D341Med (cell line): ENCODE measurements at regions not wholly inside any gene's neighbourhood (a gene's known extent, or its start where the extent isn't known, plus 50 kb on each side); places are given as distances from the start of the nearest gene placed in this dataset.

ENCODE experiments used
- DNase-seq: peaks from one replicate; pipeline ENCODE4 v3.0.0; 2012; ENCODE audit warnings: low spot score

DNA sequence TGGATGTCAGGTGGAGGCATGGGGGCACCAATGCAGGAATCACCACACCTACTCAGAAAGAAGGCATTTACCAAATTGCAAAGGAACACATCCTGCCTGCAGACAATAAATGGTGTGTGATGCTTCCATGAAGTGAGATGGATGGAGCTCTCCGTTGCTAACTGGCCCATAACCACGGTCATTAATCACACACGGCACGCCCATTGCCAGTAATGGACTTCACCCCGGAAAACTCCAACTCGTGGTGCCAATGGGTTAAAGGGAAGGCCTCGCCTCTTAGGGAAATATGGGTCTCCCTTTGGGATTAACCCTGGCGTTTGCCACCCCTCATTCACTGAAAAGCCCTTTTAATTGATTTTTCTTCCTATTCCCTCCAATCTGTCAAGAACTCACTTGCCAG is 443.1 kb upstream of the DAB1 start:
- DNase-seq: no peak

DNA sequence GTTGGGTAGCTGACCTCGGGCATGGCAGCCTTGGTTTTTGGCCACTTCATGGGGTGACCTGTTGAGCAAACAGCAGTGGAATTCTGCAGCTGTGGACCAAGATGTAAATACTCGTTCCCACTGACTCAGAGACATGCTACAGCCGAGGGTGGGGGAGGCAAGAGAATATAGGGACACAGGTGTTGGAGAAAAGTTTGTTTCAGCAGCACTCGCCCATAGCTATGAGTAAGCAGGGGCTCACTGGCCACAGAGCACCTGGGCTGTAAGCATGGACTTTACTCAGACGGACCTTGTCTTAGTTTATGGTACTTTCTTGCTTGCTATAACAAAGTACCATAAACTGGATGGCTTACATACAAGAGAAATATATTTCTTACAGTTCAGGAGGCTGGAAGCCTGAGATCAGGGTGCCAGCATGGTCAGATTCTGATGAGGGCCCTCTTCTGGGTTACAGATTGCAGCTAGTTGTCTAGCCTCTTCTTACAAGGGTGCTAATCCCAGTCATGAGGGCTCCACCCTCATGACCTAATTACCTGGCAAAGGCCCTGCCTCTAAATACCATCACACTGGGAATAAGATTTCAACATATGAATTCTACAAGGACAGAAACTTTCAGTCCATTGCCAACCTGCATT is 437.2 kb upstream of the DAB1 start:
- no peak for DNase-seq

- no peak for DNase-seq
Observed at GRCh38 chr1:57860325-57860724, 436.5 kb upstream of the DAB1 start.

- no peak for DNase-seq
Observed at GRCh38 chr1:57858740-57859139, 434.9 kb upstream of the DAB1 start.

- DNase-seq: no peak
Observed at GRCh38 chr1:57857809-57858208, 433.9 kb upstream of the DAB1 start.

GRCh38 chr1:57854436-57854835 is 430.6 kb upstream of the DAB1 start:
- no peak for DNase-seq

GRCh38 chr1:57850176-57850940 is 426.5 kb upstream of the DAB1 start:
- no peak for DNase-seq

DNA sequence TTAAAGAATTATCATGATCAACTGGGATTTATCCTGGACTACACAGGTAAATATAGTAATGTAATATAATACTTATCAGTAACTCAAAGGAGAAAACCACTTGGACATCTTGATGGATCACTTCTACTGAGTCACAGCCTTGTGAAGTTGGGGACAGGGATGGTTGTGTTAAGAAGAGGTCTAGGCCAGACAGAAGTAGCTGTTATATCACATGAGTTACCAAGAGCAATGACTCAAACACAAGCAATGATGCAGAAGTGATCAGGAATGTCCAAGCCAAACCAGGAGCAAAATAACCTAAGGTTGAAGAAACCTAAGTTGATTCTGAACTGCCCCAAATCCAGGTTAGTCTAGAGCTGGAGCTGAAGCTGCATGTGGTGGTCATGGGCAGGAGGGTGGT is 424.5 kb upstream of the DAB1 start:
- no peak for DNase-seq

DNA sequence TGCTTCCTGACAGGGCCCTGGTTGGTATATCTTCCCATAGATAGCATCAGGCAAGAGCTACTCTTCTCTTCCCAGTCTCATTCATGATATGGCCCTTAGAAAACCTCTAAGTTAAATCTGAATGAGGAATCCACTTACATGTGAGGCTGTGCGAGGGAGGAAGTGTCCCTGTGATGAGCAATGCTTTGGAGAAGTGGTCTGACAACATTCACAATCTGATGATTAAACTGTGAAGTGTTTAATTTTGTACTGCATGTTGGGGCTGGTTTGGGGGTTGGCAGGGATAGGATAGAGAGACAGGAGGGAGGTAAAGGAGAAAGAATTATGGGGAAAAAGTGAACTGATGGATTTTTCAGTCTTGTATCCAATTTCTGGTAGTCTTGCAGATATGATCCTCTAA is 421.2 kb upstream of the DAB1 start:
- DNase-seq: no peak

DNA sequence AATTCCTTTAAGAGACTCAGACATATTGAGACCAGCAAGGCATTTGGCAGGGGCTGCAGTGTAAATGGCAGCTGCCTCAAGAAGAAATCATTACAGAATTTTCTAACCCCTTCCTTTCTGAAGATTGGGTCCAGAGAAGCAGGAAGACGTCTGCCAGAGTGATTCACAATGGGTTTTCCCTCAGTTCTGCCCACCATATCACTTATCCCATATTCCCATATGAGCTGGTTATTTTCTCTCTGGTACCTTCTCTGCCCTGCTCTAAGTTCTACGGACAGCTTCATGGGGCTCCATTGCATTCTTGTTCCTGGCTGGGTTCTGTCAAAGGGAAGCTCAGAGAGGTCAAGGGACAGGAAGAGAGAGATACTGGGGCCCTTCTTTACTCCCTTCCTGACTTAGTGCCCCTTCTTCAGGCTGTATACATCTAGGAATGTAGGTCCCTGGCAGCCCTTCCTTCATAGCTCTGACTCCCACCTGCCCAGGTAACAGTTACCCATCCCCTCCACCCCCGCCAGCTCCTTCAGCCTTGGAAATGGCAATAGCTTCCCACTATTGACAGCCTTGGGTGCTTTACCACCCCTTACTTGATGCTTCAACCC is 420.6 kb upstream of the DAB1 start:
- DNase-seq: no peak

GRCh38 chr1:57843760-57844159 is 419.9 kb upstream of the DAB1 start:
- no peak for DNase-seq

DNA sequence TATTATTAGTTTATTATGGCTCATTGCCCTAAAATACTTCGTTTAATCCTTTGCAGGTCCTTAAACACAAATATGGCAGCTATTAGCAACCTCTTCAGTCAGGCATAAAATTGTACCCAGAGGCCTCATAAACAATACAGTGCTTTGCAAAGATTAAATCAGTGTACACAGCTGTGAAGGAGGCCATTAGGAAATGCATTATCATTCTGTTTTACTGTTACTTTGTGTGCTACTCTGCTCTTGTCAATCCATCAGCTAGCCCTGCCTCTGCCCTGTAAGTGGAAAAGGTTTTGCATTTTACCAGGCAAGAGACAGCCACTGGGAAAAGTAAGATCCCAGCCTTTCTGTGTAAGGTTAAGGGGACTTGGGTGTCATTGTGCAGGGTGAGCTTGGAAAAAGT is 415.7 kb upstream of the DAB1 start:
- DNase-seq: no peak

GRCh38 chr1:57839067-57839466 is 415.2 kb upstream of the DAB1 start:
- DNase-seq: no peak

GRCh38 chr1:57835620-57836019 is 411.8 kb upstream of the DAB1 start:
- no peak for DNase-seq

DNA sequence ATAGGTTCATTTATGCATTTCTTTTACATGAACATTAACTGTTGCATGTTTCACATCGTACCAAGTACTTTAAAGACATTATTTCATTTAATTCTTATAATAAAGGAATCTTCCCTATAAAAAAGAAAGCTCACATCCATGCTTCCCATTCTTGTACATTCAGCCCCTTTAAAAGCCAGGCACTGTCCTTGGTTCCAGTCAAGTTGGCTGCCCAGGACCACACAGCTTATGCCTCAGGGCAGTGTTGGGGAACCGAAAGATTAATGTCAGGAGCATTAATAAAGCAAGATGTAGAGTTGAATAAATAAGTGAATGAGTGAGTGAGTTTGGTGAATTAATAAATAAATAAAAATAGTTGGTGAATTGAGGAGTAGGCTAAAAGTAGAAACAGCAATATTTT is 409.4 kb upstream of the DAB1 start:
- DNase-seq: no peak

GRCh38 chr1:57832612-57833011 is 408.8 kb upstream of the DAB1 start:
- DNase-seq: no peak

GRCh38 chr1:57831624-57832023 is 407.8 kb upstream of the DAB1 start:
- DNase-seq: no peak

GRCh38 chr1:57826535-57826934 is 402.7 kb upstream of the DAB1 start:
- no peak for DNase-seq

DNA sequence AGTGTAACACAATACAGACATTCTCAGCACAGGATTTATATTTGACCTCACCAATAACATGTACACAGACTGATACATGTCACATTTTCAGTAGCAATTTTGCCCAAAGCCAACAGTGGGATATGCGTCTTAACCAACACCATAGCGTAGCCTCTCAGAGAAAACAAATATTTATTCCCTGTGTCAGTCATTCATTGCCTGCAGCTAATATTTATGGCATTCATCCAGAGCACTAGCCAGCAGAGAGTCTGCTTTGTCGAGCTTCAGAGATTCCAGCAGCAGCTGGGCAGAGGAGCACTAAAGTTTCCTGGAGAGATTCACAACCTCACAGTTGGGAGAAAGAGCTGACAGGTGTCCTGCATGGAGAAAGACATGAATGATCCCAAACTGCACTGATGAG is 400.7 kb upstream of the DAB1 start:
- DNase-seq: no peak

DNA sequence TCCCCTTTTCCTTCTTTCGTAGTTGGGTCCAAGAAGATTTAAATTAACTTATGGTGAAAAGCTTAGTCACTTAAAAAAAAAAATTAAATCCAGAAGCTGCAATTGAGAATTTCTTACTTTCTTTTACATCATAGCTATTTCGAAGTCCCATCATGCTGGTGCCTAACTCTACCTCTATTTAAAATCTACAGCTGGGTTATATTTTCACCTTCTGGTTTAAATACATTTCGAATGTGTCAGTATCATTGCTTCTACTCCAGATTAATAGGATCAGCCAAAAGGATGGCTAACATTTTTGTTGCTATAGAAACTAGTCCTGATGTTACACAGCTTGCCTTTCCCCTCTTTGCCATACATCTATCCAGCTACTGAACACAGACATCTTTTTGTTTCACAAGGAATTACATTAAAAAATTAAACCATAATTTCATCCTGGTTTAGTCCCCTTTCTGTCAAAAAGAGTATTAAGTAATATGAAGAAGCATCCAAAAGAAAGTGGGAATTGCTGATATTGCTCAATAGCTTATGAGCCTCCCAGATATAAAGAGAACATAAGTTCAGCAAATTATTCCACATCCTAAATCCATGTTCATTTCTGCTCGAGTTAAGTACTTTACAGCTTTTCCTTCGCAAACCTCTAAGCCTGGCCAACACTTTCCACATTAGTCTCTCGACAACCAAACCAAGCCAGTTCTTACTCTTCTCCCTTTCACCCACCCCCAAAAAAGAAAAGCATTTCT is 396.7 kb upstream of the DAB1 start:
- DNase-seq: no peak

GRCh38 chr1:57819893-57820292 is 396.0 kb upstream of the DAB1 start:
- DNase-seq: no peak

DNA sequence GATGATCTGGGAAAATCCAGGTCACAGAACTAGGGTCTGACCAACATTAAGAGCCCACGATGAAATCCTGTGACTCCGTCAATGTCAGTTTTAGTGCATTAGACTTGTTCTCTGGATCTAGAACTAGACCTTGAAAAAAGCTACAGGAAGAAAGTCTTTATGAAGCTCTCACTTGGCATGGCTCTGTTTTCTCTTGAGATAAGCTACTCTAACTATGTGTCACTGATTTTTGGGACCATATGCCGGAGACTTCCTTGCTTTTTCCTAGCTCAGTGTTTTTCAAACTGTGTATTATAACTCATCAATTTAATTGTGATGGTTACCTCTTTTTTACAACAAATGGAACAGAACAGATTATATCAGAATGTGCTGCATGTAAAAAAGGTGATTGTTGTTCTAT is 379.7 kb upstream of the DAB1 start:
- DNase-seq: no peak

GRCh38 chr1:57800376-57800775 is 376.5 kb upstream of the DAB1 start:
- DNase-seq: no peak
